DMS153 treated with DMSO at 0.1 percent for 48 hours (cell line): ENCODE measurements at regions not wholly inside any gene's neighbourhood (a gene's known extent, or its start where the extent isn't known, plus 50 kb on each side); places are given as distances from the start of the nearest gene placed in this dataset.

Experiments
- DNase-seq: peaks from one replicate; lab custom pipeline; 2025; ENCODE audit not compliant: unreplicated experiment; lab: John Stamatoyannopoulos, UW

DNA sequence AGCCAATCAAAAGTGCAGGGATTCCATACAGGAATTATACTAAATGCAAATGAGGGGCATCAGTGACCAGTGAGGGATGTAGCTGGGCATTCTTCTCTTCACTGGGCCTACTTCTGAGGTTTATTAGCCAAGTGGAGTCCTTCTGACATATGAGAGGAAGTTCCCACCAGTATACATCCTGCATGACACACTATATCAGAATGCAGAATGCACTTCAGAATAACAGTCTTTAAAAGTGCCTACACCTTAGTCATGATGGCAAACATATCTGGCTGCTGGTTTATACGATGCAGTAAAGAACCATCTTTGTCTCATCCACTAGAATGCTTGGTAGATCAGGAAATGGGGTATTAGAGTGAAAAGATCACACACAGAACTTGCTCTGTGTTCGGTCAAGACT, 180.3 kb upstream of the PPARGC1A start:
- DNase-seq = no peak

DNA sequence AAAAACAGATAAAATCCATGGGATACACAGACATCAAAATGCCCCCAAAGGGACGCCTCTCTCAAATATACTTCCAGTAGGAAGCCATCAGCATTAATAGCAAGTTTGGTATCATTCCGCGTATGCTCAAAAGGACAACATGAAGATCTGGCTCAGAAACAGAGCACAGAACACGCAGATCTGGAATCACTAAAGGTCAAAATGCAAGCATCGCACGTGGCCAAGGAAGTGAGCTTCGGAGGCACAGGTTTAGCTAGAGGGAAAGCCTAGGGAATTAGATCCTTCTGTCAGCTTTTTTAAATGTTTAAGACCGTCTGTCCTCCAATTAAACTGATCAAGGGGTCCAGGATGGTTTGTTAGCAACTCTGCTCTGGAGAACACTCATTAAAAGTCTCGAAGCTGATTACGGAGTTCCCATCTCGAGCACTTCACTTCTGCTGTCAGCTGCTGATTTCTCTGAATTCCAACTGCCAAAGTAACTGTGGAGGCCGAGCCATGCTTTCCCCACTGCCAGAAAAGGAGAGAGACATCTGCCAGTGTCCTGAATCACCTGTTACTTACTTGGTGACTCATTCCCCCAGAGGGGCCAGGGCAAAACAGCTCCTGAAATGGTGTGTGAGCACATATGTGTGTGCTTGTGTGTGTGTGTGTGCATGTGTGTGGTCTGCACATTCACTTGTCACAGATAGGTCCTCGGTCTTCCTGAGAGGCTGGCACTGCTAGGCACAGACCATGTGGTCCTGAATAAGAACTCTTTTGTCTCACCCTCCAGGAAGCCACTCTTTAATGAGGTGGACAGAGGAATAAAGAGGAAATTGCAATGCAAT, 177.7 kb upstream of the PPARGC1A start:
- no peak for DNase-seq

DNA sequence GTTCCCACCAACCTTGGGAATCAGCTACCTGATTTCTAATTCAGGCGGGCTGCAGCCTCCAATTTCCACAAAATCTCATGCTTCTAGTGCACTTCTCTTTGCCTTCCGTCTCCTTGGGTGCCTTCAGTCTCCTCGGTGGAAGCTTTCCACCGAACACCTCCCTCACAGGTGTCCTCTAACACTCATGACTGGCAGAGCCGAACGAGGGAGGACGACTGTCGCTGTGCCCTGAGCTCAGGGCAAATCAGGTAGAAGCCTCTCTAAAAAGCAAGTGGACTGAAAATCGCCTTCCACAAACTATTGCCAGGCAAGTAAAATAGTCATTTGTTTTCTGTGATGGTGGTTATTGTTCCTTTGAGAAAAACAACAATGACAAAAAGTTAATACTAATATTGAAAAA, 176.1 kb upstream of the PPARGC1A start:
- no peak for DNase-seq

DNA sequence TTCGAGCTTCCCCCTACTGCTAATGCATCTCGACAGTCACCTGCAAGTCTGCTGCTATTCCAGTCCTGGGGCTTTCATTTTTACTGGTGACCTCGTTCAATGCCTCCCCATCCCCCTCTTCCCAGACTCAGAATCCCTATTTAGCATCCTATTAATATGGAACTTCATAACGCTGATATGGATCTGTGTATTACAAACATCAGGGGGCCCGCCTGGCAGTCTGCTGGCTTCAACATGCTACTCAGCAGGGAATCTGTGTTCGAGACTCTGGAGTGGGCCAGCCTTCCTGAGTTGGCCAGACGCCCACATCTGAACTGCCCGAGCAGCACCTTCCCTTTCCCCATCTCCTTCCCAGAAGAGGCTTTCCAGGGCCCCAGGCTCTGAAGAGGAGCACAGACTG, 173.9 kb upstream of the PPARGC1A start:
- DNase-seq = no peak

DNA sequence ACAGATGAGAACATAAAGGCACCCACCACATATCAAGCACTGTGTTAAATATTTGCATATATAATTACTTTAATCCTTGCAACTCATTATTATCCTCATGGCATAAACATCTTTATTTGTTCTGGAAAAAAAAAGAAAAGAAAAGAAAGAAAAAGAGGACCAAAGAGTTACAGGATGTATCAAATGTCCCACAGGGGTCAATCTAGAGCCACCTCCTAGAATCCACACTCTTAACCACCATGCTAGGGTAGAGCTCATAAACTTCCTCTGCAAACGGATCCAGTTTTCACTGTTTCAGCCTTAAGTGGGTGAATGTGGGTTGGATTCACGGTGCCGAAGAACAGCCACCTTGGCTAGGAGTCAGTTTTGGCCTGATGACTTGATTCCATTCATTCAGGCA, 171.1 kb upstream of the PPARGC1A start:
- DNase-seq = no peak

DNA sequence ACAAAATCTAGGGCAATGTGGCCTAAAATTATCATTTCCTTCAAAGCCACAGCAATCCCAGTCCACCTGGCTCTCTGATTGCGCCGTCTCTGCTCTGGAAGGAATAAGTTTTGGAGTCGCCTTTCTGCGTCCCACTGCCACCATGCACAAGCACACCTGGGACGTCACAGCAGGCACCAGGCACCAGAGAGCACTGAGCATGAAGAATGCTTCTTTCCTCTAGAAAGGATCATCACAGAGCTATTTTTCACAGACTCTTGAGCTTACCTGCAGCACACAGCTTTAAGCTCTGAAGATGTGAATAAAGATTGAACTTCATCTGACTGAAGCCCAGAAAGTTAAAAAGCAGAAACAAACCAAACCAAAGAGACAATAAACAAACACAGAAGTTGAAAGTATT, 170.0 kb upstream of the PPARGC1A start:
- DNase-seq = no peak

DNA sequence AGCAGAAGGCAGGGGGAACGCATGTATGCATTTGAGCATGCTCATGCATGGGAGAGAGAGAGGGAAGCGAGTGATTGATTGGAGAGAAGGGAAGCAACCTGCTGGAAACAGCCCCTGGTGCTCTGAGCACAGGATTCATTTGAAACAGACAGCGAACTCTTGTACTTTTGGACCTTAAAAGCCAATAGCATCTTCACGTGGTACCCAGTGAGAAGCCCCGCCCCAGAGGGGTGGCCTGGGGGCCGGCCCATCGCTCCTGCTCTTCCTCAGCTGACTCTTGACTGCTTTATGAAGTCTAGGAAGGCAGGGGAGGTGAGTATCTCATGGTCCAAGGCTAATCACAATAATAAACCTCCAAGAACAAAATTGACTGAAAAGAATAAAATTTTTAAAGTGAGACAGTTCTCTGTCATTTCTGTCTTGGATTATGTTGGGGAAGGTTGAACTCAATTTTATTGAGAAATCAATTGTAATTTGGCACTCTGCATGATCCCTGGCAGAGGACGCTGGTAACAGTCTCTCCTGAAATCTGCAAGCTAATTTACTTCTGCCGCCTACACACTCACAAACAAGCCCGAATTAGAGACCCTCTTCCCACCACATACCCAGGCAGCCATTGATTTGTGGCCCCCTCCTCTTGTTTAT, 168.2 kb upstream of the PPARGC1A start:
- DNase-seq = no peak

DNA sequence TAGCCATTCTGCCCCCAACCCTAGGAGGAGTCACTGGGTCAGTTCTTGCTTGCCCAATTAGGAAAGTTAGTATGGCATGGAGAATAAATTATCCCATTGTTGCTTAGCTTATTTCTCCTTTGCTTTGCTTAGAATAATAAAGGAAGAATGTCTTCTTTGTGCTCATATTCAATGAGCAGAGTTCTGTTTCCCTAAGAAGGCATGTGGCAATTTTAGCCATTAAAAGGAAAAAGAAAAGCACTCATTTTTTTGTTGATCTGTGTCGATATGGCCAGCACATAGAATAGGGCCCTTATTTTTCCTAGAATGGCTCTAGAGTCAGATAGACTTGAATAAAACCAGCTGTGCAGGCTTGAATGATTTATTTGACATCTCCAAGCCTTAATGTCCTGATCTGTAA, 166.4 kb upstream of the PPARGC1A start:
- no peak for DNase-seq

DNA sequence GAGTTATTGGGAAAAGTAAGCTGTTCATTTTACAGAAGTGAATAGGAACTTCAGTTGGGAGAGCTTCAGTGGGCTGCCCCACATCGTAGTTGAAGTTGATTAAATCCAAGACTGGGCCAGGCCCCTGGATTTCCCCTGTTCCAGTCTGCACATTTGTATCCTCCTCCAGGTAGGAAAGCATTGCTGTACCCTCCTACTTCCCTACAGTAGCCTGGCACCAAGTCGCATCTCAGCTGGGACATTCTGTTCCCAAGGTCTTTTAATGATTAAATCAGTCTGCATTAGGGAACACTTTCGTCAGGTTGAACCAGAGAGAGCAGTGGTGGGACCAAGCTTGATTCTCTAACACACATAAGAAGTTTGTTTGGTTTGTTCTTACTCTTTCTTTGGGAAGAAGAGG, 165.8 kb upstream of the PPARGC1A start:
- DNase-seq = no peak

DNA sequence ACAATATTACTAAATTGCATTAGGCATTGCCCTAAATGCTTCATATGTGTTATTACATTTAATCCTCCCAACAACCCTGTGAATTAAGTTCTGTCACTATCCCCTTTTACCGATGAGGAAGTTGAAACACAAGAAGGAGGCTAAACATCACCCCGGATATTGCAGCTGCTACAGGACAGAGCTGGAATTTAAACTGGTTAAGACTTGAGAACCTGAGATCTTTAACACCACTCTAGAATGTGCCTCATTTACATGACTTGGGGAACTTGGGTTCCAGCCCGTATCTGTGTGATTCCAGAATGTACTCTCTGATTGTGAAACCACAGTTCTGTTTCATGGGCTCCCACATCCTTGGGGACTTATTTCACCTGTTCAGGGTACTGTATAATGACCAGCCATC, 165.1 kb upstream of the PPARGC1A start:
- DNase-seq = no peak

DNA sequence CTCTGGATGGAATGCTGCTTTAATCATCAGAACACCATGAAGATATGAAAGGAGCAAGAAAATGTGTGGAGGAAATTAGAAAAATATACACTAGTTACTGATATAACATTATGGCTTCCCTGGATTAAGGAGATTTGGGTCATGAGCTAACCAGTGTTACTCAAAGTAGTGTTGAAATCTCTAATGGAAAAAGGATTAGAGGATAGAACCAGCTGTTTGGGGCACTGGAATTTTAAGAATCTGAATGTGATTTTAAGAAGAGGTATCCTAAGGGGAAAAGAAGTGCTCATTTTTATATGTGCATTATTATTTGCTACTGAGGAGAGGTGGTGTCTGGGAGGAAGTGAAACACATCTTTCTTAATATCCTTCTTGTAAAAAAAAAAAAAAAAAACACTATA, 164.1 kb upstream of the PPARGC1A start:
- no peak for DNase-seq

DNA sequence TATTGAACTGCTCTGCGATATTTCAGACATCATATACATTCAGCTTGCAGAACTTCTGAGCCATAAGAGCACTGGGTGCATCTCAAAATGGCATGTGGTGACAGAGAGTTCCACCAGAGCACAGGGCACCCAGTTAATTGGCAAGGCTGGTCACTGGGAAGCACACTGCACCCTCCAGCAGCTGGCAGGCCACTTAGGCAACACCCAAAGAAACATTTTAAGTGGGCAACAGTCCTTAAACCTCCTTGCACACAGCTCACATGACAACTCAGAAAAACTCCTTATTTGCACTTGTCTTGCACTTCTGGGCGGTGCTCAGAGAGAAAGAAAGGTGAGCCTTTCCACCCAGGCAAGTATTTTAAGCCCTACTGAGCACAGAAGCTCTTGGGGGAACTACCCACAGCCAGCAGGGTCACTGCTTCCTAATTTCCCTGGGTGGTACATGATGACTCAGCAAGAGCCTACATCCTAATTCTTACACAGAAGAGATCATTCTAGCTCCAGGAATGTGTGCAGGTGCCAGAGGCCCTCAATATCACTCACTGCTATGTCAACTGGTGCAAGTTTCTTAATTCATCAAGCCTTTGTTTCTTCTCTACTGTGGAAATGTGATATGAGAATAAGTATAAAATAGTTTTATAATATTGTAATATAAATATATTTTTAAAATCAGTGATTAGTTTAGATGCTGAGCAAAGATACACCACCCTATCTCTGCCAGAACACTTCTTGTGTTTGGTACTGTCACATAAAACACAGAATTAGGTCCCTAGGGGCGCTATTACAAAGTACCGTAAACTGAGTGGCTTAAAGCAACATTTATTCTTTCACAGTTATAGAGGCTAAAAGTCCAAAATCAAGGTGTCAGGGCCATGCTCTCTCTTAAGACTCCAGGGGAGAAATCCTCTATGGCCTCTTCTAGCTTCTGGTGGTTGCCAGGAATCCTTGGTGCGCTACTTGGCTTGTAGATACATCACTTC, 155.1 kb upstream of the PPARGC1A start:
- DNase-seq = no peak

DNA sequence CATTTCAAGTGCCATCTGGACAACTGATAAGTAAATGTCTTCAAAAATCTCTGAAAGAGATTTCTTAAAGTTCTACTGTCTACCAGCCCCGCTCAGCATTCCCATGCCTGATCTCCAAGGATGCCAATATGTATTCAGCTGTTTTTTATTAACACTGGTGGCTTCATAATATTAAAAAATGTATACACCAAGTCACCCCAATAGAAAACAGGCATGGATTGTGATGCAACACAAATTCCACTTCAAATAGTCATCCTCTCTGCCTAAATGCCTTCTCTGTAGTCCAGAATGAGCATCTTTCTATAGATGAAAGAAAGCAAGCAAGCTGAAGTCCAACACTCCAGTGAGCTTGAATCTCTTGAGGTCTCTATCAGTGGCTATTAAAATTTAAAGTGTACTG, 152.2 kb upstream of the PPARGC1A start:
- no peak for DNase-seq

DNA sequence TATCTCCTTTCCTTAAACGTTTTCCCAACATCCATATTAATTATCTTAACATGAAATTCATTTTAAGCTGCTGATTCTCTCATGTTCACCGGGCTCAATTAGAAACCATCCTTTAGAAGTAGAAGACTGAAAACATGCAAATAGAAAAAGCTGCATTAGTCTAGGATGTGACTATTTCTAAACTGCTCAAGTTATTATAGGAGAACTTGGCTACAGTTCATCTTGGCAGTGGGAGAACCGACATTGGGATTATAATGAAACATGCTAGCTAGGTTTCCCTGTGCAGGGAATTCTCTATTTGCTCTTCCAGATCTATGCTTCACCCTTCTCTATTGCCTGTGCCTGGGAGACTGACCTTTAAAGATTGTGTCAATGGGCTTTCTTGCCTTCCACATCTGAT, 151.0 kb upstream of the PPARGC1A start:
- DNase-seq = no peak

DNA sequence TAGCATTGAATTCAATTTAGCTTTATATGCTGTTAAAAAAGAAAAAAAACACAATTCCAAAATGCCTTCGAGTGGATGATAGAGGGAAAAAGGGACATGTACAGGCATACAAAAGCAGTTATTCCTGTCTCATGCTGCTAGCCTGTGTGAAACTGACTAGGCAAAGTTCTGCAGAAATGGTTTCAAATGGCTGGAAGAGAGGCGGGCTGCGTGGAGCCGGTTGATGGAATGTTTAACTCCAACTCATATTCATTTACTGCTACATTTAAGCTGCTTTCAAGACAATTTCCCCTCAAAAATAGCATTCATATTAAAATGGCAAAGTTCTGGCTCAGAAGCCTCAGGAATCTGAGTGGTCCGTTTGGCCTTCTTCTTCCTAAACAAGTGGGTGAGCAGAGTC, 143.8 kb upstream of the PPARGC1A start:
- DNase-seq = no peak

DNA sequence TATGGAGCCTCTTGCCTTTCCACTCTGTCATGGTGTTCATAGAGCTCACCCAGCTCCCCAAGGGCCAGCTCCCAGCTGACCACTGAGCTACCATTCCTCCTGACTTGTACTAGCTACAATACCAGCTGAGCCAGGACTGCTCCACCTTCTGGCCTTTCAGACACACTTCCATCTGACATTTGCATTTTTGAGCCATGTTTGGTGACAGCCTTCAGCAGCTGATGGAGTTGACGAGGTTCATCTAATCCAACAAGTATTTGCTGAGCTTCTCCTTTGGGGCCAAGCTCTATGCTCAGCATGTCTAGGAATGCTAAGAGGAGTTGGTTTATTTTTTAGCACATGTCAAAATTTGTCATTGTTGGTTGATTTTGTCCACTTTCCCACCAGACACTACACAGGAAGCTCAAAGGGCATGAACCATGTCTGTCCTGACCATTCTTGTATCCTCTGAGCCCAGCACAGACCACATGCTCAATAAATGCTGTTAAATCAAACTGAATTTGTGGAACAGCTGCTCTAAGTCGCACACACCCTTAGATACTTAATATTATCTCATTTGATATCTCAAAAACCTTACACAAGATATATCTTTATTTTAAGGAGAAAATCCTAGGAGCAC, 142.6 kb upstream of the PPARGC1A start:
- no peak for DNase-seq

DNA sequence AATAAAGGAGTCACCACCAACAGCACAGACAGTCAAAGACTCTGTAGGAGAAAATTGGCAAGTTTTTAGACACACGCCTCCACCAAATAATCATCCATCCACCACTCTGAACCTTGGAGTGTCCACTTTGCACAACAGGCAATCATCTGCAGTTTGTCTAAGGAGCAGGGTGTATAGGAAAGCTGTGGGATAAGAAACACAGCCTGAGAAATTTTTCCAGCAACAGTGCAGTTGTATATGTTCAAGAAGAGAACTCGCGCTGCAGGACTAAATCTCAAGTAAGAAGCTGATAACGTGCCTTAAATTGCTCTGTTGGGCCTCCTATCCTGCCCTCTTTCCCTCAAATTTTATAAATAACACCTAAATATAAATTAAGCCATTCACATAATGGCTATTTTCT, 136.7 kb upstream of the PPARGC1A start:
- no peak for DNase-seq

DNA sequence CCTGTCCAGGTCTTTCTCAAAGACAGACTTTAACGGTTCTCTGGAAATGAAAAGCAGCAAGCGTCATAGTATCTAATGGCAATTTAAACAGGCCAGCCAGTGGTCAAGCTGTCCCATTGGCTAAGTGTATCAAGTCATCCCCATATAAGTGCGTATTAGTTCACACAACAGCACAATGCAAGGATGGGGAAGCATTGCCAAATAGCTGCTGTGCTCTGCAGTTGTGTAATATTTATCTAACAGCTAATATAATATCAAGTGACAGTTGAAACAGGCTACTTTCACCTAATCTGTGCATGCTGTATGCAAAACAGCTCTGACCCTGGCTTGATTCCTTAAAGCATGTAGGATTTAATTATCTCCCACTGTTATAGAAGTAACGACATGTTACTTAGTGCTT, 134.8 kb upstream of the PPARGC1A start:
- DNase-seq = no peak

DNA sequence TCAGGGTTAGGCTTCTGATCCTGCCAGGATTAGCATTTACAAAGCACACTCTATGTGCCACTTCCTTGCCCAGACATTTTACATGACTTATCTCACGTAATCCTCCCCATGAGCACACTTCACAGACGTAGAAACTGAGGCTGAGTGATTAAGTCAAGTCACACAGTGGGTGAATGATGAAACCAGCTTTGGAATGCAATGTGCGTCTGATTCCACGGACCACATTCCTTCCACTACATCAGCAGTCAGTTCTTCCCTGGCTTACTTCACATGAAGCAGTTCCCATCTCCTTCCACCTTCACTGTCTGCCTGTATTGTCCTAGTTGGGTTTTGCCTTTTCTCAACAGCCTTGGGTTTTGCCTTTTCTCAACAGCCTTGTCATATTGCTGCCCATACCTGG, 134.3 kb upstream of the PPARGC1A start:
- no peak for DNase-seq

DNA sequence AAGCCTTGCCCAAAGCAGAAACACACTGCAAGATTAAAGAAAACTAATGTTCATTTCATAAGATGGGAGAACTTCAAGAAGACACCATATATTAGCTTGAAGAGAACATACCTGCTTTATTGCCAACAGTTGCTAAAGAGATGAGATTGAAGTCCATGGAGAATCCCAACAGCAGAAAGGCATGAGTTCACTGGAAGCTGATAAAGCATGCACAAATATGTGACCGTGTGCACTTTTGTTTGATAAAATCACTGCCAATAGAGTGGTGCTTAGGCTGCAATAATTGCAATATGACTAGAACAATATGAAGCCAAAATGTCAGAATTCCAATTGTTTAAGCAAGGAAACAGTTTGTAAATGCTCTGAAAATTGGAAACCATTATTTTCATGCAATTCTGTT, 125.9 kb upstream of the PPARGC1A start:
- no peak for DNase-seq
